ENCODE measurements at regions not wholly inside any gene's neighbourhood (a gene's known extent, or its start where the extent isn't known, plus 50 kb on each side); places are given as distances from the start of the nearest gene placed in this dataset.

- TF ChIP-seq CTCF (tag by site-specific recombination; IDR thresholded peaks at IDR 0.05) = no peak
- TF ChIP-seq REST (tag by site-specific recombination; IDR thresholded peaks at IDR 0.05) = no peak
- no peak for TF ChIP-seq ZBTB8A (tag by site-specific recombination; IDR thresholded peaks at IDR 0.05)
- no peak for TF ChIP-seq ZNF350 (tag by site-specific recombination; IDR thresholded peaks at IDR 0.05)
- TF ChIP-seq ZNF169 (tag by site-specific recombination; IDR thresholded peaks at IDR 0.05) = no peak
- TF ChIP-seq ZBTB7A (tag by site-specific recombination; IDR thresholded peaks at IDR 0.05; ENCODE audit: low read depth) = no peak
- no peak for TF ChIP-seq REPIN1 (tag by site-specific recombination; IDR thresholded peaks at IDR 0.05; ENCODE audit: low read depth)
- TF ChIP-seq PATZ1 (tag by site-specific recombination; IDR thresholded peaks at IDR 0.05) = no peak
- no peak for TF ChIP-seq IKZF3 (tag by site-specific recombination; IDR thresholded peaks at IDR 0.05)
- no peak for TF ChIP-seq ZEB2 (tag by site-specific recombination; IDR thresholded peaks at IDR 0.05)
- no peak for TF ChIP-seq ZNF776 (tag by site-specific recombination; IDR thresholded peaks at IDR 0.05; ENCODE audit: borderline replicate concordance)
- TF ChIP-seq TCF7L2 (IDR thresholded peaks at IDR 0.05; ENCODE audit: borderline replicate concordance, low read depth, low read length) = no peak
Measured at GRCh38 chrX:20329435-20329834, 62.7 kb upstream of the RPS6KA3 start.
